ENCODE measurements at regions not wholly inside any gene's neighbourhood (a gene's known extent, or its start where the extent isn't known, plus 50 kb on each side); places are given as distances from the start of the nearest gene placed in this dataset.
A peak's percentile ranks its signal among the peaks of the same experiment; 100 is the strongest.

DNA sequence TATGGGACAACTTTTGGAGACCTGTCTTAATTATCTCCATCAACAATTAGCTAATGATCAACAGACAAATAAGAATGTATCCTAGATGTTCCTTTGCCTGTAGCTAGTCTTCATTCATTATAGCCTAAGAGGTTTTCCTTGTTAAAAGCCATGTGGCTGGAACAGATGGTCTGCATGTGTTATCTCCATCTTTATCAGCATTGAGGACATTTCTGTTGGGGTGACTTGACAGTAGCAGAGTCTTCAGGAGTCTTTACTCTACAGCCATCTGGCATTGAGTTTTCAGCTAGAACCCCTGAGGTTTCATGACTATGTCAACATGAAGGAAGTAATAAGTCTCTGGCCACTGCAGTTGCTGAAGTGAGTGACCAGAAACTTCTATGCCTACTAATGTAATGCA is 106.6 kb upstream of the TLE4 start:
- Histone ChIP-seq H3K4me1 (replicated peaks in 1 of 2) (peaks cover 0 to 3% of the 10 kb centered on the region in 2 donors), H3K27ac (no peak overlapping the region), H3K4me3 (no peak overlapping the region)
- no peak for ATAC-seq (replicated peaks in 6 of 8)
- in situ Hi-C loops (cut with MboI; ENCODE audit: low pct_unique_long_range_greater_than_20kb in 2 of 9, low sequenced_read_pairs in 9 of 9, unreplicated experiment in 9 of 9) = no loop called here

DNA sequence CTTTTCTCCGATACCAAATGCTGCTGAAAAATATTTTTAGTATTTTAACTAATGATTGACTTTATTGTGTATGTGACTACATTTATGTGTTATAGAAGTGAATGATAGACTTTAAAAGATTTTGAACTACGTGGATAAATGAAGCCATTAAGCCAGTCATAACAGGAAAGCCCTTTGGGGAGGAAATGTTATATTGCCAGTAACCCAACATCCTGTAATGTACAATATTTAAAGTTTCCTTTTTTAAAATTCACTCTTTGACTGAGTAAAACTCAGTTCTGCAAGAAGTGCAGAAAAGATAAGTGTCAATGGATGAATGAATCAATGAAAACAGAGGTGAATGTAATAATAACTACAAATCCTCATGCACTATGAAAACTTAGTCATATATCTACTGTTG is 102.6 kb upstream of the TLE4 start:
- 22 to 100% (median 90%) methylated on average over 1 to 2 of the region's 2 CpGs for WGBS, 10 experiments
- in situ Hi-C loops (cut with MboI; ENCODE audit: low pct_unique_long_range_greater_than_20kb in 2 of 9, low sequenced_read_pairs in 9 of 9, unreplicated experiment in 9 of 9) = no loop called here
- H3K27ac ChIP-seq = no peak overlapping the region
- no peak overlapping the region for H3K4me3 ChIP-seq
- ATAC-seq (replicated peaks in 6 of 8) = no peak
- peaks cover 8 to 15% of the 10 kb centered on the region in 2 donors for H3K4me1 ChIP-seq (replicated peaks in 1 of 2)

DNA sequence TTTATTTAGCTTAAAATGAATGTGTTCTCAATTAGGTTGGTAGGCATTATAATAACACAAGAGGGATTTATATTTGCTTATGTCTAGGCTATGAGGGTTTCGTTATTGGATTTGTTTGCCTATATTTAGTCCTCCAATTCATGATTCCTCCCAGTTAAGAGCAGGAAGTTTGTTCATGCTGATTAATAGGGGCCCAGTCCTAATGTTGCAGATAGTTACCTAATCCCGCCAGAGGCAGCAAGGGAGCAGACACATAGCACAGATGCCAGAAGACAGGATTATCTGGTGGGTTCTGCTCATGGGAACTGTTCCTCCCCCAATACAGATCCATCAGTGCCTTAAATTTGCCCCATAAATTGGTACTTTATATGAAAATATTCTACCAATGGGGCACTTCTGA is 100.8 kb upstream of the TLE4 start:
- 67 to 100% (median 92%) methylated on average over 1 to 2 of the region's 2 CpGs; no CpG with 5 or more reads in 2 of the 10 experiments for WGBS, 10 experiments
- in situ Hi-C loops (cut with MboI; ENCODE audit: low pct_unique_long_range_greater_than_20kb in 2 of 9, low sequenced_read_pairs in 9 of 9, unreplicated experiment in 9 of 9) = no loop called here
- peak in 2 of 8 experiments; percentile 73 to 74 for ATAC-seq (replicated peaks in 6 of 8)
- no peak overlapping the region for H3K27ac ChIP-seq
- H3K4me1 ChIP-seq (replicated peaks in 1 of 2) = peaks cover 8 to 15% of the 10 kb centered on the region in 2 donors
- no peak overlapping the region for H3K4me3 ChIP-seq

DNA sequence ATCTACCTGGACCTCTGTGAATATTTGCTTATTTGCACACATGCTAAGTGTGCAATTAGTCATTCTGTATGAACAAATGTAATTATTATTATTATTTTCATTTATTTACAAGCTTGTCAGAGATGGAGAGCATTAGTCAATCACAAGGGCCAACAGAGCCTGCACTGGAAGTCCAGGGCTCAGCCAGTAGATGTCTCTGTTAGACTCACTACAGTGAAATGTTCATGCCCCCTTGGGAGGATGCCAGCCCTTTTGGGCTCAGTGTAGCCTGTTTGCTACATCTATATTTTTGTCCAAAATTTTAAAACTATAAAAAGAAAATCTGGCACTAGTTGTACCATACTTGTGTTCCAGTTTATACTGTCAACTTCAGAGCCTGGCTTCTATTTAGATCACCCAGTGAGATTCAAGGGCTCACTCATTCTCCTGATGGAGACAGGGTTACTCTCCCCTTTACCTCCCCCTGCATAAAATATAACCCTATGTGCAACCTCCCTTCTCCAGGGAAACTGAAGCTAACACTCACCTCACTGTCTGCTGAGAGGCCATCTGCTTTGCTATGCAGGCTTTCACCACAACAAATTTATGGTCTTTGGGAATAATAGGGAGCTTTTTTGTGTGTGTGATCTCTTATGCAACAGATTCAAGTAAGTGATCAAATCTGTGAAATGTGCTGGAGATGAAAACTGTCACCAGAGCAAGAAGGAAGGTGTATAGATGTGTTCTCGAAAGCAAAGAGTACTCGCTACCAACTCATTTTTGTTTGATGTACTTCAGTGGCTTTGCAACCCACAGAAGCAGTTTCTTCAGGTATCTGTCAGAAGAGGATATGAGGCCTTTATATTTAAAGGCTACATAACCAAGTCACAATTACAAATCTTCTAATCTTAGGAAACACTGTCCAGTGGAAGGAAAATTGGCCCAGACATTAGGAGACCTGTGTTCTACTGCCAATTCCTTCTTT is 99.9 kb upstream of the TLE4 start:
- Histone ChIP-seq H3K4me1 (replicated peaks in 1 of 2) (peaks cover 8 to 15% of the 10 kb centered on the region in 2 donors), H3K27ac (no peak overlapping the region), H3K4me3 (no peak overlapping the region)
- 19 to 85% (median 72%) methylated on average over 1 to 2 of the region's 2 CpGs; no CpG with 5 or more reads in 5 of the 10 experiments for WGBS, 10 experiments
- in situ Hi-C loops (cut with MboI; ENCODE audit: low pct_unique_long_range_greater_than_20kb in 2 of 9, low sequenced_read_pairs in 9 of 9, unreplicated experiment in 9 of 9) = no loop called here
- peak; percentile 69 to 95 (median 80) for ATAC-seq (replicated peaks in 6 of 8)

DNA sequence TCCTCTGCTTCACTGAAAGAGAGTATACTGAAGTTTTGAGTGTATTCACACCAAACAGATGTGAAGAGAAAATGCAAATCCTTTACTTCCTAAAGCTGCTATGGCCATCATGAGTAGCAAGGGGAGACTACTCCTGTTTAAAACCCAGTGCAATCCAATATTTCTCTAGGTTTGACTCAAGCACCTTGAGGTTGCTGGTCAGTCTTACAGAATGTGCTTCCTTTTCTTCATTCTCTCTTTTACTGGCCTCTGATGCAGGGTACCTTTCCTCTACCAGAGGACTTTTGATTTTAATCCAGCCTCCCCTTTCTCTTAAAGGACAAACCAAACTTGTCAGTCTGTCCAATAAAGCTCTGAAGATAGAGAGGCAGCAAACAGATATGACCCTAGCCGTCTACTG is 98.1 kb upstream of the TLE4 start:
- H3K27ac ChIP-seq = no peak overlapping the region
- 80 to 100% (median 100%) methylated on average over 1 of the region's 1 CpG; no CpG with 5 or more reads in 3 of the 10 experiments for WGBS, 10 experiments
- no peak for ATAC-seq (replicated peaks in 6 of 8)
- no peak overlapping the region for H3K4me3 ChIP-seq
- in situ Hi-C loops (cut with MboI; ENCODE audit: low pct_unique_long_range_greater_than_20kb in 2 of 9, low sequenced_read_pairs in 9 of 9, unreplicated experiment in 9 of 9) = no loop called here
- peaks cover 13 to 17% of the 10 kb centered on the region in 2 donors for H3K4me1 ChIP-seq (replicated peaks in 1 of 2)

DNA sequence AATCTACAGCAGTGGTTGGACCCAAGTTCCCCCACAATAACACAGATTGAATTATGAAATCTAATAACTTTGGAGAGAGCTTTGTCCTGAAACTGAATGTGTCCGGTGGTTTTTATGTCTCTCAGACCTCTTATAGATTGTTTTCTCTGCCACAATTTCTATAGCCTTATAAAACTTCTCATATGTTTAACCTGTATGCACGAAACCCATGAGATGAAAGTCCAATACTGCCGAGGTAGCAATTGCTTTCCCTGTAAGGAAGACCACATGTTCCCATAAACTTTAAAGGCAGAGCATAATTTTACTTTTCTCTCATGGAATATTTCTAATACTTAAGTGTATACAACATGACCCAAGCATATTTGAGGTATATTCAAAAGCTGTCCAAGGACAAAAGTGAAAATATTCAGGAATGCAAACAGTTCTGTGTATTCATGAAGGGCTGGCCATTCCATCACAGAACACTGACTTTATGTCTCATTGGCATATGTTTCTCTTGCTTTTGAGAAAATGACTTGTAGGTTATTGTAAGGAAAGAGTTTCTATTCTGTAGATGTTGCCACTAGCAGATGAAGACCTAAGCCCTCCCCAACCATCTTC is 94.4 kb upstream of the TLE4 start:
- in situ Hi-C loops (cut with MboI; ENCODE audit: low pct_unique_long_range_greater_than_20kb in 2 of 9, low sequenced_read_pairs in 9 of 9, unreplicated experiment in 9 of 9) = no loop called here
- peaks cover 7 to 19% of the 10 kb centered on the region in 2 donors for H3K4me1 ChIP-seq (replicated peaks in 1 of 2)
- WGBS, 10 experiments = 47 to 100% (median 80%) methylated on average over 2 to 3 of the region's 3 CpGs; no CpG with 5 or more reads in 2 of the 10 experiments
- H3K4me3 ChIP-seq = no peak overlapping the region
- peak in 3 of 8 experiments; percentile 79 to 85 (median 84) for ATAC-seq (replicated peaks in 6 of 8)
- no peak overlapping the region for H3K27ac ChIP-seq

DNA sequence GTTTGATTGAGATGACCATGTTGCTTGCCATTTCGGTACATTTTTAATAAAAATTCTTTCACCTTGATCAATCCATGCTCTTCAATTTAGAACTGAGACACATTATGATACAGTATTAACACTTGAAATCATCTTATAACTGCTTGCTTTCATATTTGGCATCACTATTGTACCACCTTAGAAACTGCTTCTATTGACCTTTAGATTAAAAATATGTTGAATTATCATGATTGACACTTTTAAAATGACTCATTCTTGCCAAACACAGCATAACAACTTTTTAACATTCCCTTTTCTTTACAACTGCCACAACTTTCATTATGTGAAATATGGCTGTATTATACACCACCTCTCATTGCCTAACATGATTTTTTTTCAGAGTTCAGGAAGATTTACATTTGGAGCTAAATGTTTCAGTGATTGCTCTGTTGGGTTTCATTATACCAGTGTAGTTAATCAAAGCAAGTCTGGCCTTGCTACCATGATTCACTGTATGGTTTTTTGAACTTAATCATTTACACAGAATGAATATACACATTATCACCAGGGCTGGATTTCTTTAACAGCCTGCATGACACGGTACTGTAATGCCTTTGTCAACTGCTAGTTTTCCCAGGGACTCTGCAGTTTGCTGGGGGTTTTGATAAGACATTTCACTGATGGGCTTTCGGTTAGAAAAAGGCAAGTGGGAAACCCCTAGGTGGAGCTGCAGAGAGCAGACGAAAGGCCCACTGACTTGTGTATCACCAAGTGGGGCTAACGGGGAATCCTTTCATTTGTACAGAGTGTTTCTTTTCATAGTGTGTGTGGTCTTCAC is 93.6 kb upstream of the TLE4 start:
- WGBS, 10 experiments = 0 to 100% (median 40%) methylated on average over 1 to 5 of the region's 5 CpGs; no CpG with 5 or more reads in 1 of the 10 experiments
- Histone ChIP-seq H3K4me1 (replicated peaks in 1 of 2) (peaks cover 6 to 20% of the 10 kb centered on the region in 2 donors), H3K27ac (no peak overlapping the region), H3K4me3 (no peak overlapping the region)
- in situ Hi-C loops (cut with MboI; ENCODE audit: low pct_unique_long_range_greater_than_20kb in 2 of 9, low sequenced_read_pairs in 9 of 9, unreplicated experiment in 9 of 9) = no loop called here
- peak; percentile 26 to 84 (median 75) for ATAC-seq (replicated peaks in 6 of 8)

DNA sequence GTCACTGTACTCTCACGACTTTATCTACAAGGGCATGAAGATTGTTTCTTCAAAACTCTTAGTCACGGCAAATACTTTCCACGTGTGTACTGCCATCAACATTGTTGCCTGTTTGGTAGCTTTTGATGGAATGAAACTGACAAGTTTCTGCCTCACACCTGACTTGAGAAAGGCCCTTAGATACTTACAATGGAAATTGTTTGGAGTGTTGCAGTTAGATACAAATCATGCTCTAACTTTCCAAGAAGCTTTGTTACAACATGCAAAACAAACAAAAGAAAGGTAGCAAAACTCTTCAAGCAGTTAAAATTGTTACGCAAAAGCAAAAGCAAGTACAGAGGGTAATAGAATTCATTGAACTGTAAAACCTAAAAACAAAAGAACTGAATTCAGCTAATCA is 91.1 kb upstream of the TLE4 start:
- no peak for ATAC-seq (replicated peaks in 6 of 8)

DNA sequence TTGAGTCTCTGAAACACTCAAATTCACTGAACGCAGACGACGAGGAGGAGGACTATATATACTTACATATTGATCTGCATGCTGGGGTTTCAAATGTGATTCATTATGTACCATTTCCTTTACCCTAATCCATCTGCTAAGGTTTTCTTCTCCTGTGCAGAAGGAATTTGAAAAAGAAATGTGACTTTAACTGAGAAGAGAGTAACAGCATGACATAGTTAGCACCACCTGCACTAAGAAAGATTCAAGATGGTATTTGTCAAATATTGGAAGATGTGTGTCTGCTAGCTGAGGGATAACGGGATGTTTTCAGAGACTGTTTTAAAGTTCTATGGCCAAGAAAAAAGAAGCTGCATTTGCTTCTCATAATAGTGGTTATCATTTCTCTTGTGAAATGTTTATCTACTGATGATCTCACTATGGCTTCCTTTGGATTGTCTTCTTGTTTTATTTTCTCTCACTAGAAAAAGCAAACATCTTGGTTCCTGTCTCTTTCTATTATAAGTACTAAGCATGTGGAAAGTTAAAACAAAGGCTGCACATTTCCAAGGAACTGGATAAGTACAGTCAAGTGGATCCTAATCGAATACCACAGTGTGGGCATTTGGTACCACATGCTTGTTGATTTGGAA is 89.8 kb upstream of the TLE4 start:
- no peak overlapping the region for H3K27ac ChIP-seq
- WGBS, 10 experiments = 28 to 100% (median 67%) methylated on average over 2 to 5 of the region's 5 CpGs; no CpG with 5 or more reads in 1 of the 10 experiments
- peaks cover 6 to 20% of the 10 kb centered on the region in 2 donors for H3K4me1 ChIP-seq (replicated peaks in 1 of 2)
- H3K4me3 ChIP-seq = no peak overlapping the region
- no peak for ATAC-seq (replicated peaks in 6 of 8)
- in situ Hi-C loops (cut with MboI; ENCODE audit: low pct_unique_long_range_greater_than_20kb in 2 of 9, low sequenced_read_pairs in 9 of 9, unreplicated experiment in 9 of 9) = no loop called here

More for the DNA sequence above, 91.1 kb upstream of the TLE4 start:
- peaks cover 6 to 20% of the 10 kb centered on the region in 2 donors for H3K4me1 ChIP-seq (replicated peaks in 1 of 2)
- no peak overlapping the region for H3K27ac ChIP-seq
- WGBS, 10 experiments = 58 to 100% (median 85%) methylated on average over 1 to 4 of the region's 4 CpGs
- H3K4me3 ChIP-seq = no peak overlapping the region
- in situ Hi-C loops (cut with MboI; ENCODE audit: low pct_unique_long_range_greater_than_20kb in 2 of 9, low sequenced_read_pairs in 9 of 9, unreplicated experiment in 9 of 9) = no loop called here

DNA sequence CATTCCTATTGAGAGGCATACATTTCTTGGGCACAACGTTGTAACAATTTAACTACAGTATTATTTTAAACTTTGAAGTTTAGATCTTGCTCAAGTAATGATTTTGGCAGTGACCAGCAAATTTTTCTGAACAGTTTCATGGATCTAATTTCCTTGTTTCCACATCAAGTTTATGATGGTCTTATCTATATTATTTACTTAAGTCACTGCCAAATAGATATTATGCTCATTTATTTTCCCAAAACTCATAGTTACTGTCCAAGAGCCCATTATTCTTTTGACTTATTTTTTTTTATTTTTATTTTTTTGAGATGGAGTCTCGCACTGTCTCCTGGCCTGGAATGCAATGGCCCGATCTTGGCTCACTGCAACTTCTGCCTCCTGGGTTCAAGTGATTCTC is 86.5 kb upstream of the TLE4 start:
- 48 to 100% (median 96%) methylated on average over 1 to 3 of the region's 3 CpGs for WGBS, 10 experiments
- in situ Hi-C loops (cut with MboI; ENCODE audit: low pct_unique_long_range_greater_than_20kb in 2 of 9, low sequenced_read_pairs in 9 of 9, unreplicated experiment in 9 of 9) = no loop called here
- no peak for ATAC-seq (replicated peaks in 6 of 8)
- no peak overlapping the region for H3K4me3 ChIP-seq
- H3K27ac ChIP-seq = no peak overlapping the region
- H3K4me1 ChIP-seq (replicated peaks in 1 of 2) = peaks cover 0 to 10% of the 10 kb centered on the region in 2 donors

DNA sequence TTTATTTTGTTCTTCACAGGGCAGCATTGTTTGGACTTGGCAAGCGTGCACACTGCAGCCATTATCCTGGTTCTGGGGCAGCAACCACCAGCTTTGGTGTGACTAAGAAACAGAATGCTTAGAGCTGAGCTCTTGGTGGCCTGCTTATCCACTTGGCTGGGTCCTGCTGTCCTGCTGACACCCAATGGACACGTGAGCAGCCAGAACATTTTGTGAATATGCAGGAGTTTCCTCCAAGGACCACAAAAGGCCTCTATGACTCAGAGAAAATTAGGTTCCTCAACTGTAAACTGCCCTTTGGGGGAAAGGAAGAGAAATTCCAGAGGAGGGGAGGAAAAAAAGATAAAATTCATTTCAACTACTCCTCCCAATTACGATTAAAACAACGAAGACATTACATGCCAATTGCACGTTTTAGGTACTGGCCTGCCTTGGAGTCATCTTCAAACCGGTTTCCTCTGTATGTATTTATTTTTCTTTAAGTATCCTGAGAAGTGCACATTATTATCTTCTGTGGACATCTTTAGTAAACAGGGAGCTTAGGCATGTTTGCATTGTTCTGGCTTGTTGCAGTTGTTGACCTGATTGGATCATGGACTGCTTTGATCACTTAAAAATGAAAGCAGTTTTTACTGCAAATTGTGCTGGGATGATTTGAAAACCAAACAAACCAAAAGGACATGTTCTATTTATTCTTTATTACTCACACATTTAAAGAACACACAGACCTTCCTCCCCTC is 82.3 kb upstream of the TLE4 start:
- no peak overlapping the region for H3K4me3 ChIP-seq
- WGBS, 10 experiments = 25 to 89% (median 74%) methylated on average over 2 to 6 of the region's 6 CpGs; no CpG with 5 or more reads in 1 of the 10 experiments
- peak in 7 of 8 experiments; percentile 31 to 99 (median 76) for ATAC-seq (replicated peaks in 6 of 8)
- H3K27ac ChIP-seq = no peak overlapping the region
- in situ Hi-C loops (cut with MboI; ENCODE audit: low pct_unique_long_range_greater_than_20kb in 2 of 9, low sequenced_read_pairs in 9 of 9, unreplicated experiment in 9 of 9) = no loop called here
- H3K4me1 ChIP-seq (replicated peaks in 1 of 2) = no peaks in the 10 kb centered on the region

DNA sequence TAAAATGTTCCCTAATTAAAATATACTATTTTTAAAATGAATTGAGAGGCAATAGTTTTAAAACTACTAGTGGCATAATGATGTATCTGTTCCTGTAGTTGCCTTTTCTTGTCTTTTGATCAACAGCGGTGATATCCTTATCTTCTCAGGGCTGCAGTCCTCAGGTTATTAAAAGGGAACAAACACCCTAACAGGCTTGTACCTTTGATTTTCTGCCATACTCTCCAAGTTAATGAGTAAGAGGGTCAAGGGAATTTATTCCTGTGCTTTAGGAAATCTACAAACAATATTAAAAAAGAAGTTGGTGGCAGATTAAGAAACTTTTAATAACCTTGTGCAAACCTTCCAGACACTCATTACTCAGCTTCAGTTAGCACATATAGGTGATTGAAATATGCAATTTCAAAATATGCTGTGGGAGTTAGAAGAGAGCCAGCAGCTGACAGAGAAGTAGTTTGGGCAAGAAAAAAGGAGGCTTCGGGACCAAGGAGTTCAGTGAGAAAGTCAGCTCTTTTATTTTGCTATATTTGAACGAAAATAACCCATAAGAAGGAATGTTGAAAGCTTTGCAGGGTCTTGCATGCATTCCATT is 81.0 kb upstream of the TLE4 start:
- WGBS, 10 experiments = 51 to 100% (median 92%) methylated on average over 1 to 3 of the region's 3 CpGs
- no peak for ATAC-seq (replicated peaks in 6 of 8)
- Histone ChIP-seq H3K4me3 (no peak overlapping the region), H3K27ac (no peak overlapping the region), H3K4me1 (replicated peaks in 1 of 2) (no peaks in the 10 kb centered on the region)
- in situ Hi-C loops (cut with MboI; ENCODE audit: low pct_unique_long_range_greater_than_20kb in 2 of 9, low sequenced_read_pairs in 9 of 9, unreplicated experiment in 9 of 9) = no loop called here
